BJ (cell line): ENCODE measurements at regions not wholly inside any gene's neighbourhood (a gene's known extent, or its start where the extent isn't known, plus 50 kb on each side); places are given as distances from the start of the nearest gene placed in this dataset.
A peak's percentile ranks its signal among the peaks of the same experiment; 100 is the strongest.

Experiments
- CTCF ChIA-PET: fragments of 350-600 bp; formaldehyde crosslinking; extraction: SDS; loops from one replicate; lab custom pipeline; 2021; ENCODE audit warnings: antibody characterized with exemption, inconsistent platforms; lab: Yijun Ruan, JAX
- POLR2A ChIA-PET: fragments of 300-600 bp; sonication (Branson Sonifier 250); formaldehyde crosslinking; extraction: SDS; loops from one replicate; lab custom pipeline; 2021; ENCODE audit warnings: antibody characterized with exemption; lab: Charles Lee
- DNase-seq: peaks from one replicate; pipeline ENCODE4 v3.0.0-alpha.2; 2011; ENCODE audit warnings: low read depth
- H3K27me3 ChIP-seq: 2 replicates; pipeline ENCODE4 v1.6.0; 2011; ENCODE audit warnings: low read length; ENCODE audit not compliant: control insufficient read depth, insufficient read depth
- H3K36me3 ChIP-seq: 2 replicates; pipeline ENCODE4 v1.5.1; 2011; ENCODE audit warnings: low read length; ENCODE audit not compliant: control insufficient read depth, insufficient read depth
- H3K4me3 ChIP-seq: 2 replicates; pipeline ENCODE4 v1.5.1; 2011; ENCODE audit warnings: low read depth, mild to moderate bottlenecking, control low read depth, low read length
- TF ChIP-seq, protein P1 (sequence below): IDR thresholded peaks from 2 replicates; pipeline ENCODE4 v1.5.1; 2011; ENCODE audit warnings: low read depth, mild to moderate bottlenecking, control low read depth, inconsistent platforms, low read length, moderate library complexity; ENCODE audit not compliant: insufficient read depth

DNA sequence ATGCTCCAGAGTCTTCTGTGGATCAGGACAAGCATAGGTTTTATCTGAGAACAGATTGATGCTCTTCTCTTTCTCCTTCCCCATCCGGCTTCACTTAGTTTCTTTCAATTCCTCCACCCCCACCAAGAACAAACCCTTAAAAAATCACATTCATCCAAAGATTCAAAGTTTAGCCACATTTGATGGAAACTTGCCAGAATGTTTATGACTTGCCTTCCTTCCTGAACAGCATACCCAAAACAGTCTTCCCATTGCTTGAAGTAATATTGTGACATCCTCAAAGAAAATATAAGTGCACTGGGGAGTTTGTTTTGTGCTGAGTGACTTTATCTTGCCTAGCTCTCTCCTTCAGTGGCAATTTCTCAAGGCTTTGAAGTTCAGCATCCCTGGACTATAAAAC lies 83.0 kb downstream of the MAGEB17 start:
- POLR2A ChIA-PET, result no interaction called here
- Histone ChIP-seq H3K36me3 (no peaks in the 10 kb centered on the region), H3K27me3 (no peaks in the 10 kb centered on the region), H3K4me3 (no peak overlapping the region)
- peak; percentile 2 for DNase-seq
- CTCF ChIA-PET, result no interaction called here
- TF ChIP-seq, protein P1, sequence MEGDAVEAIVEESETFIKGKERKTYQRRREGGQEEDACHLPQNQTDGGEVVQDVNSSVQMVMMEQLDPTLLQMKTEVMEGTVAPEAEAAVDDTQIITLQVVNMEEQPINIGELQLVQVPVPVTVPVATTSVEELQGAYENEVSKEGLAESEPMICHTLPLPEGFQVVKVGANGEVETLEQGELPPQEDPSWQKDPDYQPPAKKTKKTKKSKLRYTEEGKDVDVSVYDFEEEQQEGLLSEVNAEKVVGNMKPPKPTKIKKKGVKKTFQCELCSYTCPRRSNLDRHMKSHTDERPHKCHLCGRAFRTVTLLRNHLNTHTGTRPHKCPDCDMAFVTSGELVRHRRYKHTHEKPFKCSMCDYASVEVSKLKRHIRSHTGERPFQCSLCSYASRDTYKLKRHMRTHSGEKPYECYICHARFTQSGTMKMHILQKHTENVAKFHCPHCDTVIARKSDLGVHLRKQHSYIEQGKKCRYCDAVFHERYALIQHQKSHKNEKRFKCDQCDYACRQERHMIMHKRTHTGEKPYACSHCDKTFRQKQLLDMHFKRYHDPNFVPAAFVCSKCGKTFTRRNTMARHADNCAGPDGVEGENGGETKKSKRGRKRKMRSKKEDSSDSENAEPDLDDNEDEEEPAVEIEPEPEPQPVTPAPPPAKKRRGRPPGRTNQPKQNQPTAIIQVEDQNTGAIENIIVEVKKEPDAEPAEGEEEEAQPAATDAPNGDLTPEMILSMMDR, result no peak

DNA sequence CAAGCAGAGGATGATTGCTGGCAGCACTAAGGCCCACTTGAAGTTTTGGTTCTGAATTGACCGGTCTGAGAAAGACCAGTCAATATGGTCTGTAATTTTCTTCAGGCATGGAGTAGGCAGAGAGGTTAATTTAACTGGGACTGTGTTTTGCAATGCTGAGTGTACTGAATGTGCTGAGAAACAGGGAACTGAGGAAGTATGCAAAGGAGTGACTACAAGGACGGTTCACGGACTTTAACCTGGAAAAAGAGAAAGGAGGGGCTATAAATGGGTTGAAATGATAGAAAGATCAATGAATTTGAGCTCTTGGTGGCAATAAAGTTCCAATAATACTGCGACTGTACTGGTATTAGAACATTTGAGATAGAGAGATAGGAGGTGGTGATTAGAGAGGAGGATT lies 84.5 kb downstream of the MAGEB17 start:
- no peak for DNase-seq
- no peaks in the 10 kb centered on the region for H3K36me3 ChIP-seq
- CTCF ChIA-PET, result no interaction called here
- H3K4me3 ChIP-seq, result no peak overlapping the region
- POLR2A ChIA-PET, result no interaction called here
- no peaks in the 10 kb centered on the region for H3K27me3 ChIP-seq
- TF ChIP-seq, protein P1, result no peak

DNA sequence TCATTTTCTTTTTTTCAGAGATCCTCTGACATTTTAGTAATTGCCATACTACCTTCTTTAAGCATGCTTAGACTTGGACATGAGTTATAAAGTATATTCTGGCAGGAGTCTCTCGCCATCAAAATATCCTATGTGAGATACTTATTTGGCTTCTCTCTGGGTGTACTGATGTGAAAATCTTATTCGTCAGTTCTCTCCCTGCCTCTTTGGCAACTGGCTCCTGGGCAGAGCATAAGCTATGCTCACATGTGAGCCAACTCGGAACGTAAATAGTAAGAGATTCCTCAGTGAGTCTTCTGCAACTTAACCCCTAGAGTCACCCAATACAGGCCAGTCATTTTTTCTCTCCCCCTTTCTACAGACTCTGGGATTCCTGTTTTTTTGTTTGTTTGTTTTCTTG lies 91.6 kb downstream of the MAGEB17 start:
- H3K36me3 ChIP-seq, result no peaks in the 10 kb centered on the region
- H3K27me3 ChIP-seq, result no peaks in the 10 kb centered on the region
- POLR2A ChIA-PET, result no interaction called here
- TF ChIP-seq, protein P1, result no peak
- H3K4me3 ChIP-seq, result no peak overlapping the region
- CTCF ChIA-PET, result no interaction called here
- no peak for DNase-seq

DNA sequence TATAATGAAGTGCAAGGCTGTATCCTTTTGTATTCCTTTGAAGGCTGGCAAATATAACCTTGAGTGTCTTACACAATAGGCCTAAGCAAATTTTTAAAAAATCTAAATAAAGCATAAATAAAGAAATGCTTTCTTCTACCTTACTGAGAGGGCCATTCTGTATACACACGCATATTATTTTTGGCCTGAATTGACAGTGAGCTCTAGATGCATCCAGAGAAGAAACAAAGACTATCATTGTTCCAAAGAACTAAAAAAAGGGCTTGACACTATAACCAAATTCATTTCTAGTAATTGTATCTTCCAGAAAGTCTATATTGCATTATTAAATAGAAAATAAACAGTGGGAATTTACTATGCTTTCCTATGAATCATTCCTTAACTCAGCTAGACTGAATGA lies 100.2 kb downstream of the MAGEB17 start:
- Histone ChIP-seq H3K4me3 (no peak overlapping the region), H3K36me3 (no peaks in the 10 kb centered on the region), H3K27me3 (no peaks in the 10 kb centered on the region)
- TF ChIP-seq, protein P1, result no peak
- CTCF ChIA-PET, result no interaction called here
- DNase-seq, result no peak
- POLR2A ChIA-PET, result no interaction called here

DNA sequence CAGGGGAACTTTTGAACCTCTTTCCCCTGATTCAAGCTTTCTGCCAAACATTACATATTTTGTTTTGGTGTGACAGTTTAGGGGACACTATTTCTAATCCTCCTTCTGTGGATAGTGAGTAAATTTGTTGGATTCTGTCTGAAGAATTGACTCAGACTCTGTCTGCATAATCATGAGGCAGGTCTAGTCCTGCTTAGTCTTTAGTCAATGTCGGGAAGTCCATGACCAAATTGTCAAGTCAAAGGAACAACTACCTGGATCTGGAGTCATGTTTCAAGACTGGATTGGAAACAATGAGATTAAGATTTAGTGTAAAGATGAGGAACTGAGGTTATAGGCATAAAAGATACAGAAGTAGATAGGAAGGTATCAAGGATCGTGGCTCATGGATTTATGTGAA lies 100.9 kb downstream of the MAGEB17 start:
- no peak overlapping the region for H3K4me3 ChIP-seq
- ChIA-PET CTCF (no interaction called here), POLR2A (no interaction called here)
- no peaks in the 10 kb centered on the region for H3K36me3 ChIP-seq
- DNase-seq, result no peak
- TF ChIP-seq, protein P1, result no peak
- H3K27me3 ChIP-seq, result no peaks in the 10 kb centered on the region
